HFF-Myc (cell line): ENCODE measurements at regions not wholly inside any gene's neighbourhood (a gene's known extent, or its start where the extent isn't known, plus 50 kb on each side); places are given as distances from the start of the nearest gene placed in this dataset.

Experiments used
- DNase-seq: peaks from one replicate; pipeline ENCODE4 v3.0.0-alpha.2; 2011; ENCODE audit warnings: low read depth; ENCODE audit errors: extremely low read depth
- H3K4me3 ChIP-seq: replicated peaks from 2 replicates; pipeline ENCODE4 v1.5.1; 2011; ENCODE audit warnings: low read depth, mild to moderate bottlenecking, control low read depth, low read length
- TF ChIP-seq, protein P1 (sequence below): IDR thresholded peaks from 2 replicates; pipeline ENCODE4 v1.5.1; 2012; ENCODE audit warnings: mild to moderate bottlenecking, low read depth, low read length, control low read depth; ENCODE audit errors: missing control alignments

DNA sequence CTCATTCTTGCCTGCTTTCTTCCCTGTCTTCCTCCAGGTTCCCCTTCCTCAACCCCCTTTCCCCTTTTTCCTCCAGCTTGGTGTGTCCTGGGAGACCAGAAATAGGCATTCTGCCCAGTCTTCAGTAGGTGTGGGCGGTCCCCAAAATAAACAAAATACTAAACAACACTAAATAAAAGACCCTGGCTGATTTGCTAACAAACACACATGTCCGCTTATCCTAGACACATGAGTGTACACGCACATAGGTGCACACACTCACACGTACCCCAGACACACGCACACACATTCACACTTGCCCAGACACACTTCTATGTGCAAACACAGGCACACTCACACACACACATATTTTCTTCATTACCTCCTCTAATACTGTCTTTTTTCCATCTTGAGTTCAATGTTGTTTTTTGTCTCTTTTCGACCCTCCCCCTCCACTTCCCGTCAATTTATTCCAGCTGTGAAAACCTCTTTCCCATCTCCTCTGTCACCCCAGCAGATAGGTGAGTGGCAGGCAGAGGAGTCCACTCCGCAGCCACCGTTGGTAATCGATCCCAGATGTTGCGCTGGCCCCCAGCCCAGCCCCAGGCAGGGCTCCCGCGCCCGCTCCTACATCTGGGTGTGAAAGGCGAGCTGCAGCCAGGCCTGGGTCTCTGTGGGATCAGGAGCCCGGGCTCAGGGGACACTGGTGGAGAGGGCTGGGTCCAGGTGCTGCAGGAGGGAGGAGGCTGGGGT, 56.9 kb upstream of the FOXP4 start:
- peak; percentile 82 for DNase-seq
- 0 out of 2 replicates have a peak overlapping the region, but pooled peaks have one; percentile 15 for H3K4me3 ChIP-seq
- TF ChIP-seq, protein P1, sequence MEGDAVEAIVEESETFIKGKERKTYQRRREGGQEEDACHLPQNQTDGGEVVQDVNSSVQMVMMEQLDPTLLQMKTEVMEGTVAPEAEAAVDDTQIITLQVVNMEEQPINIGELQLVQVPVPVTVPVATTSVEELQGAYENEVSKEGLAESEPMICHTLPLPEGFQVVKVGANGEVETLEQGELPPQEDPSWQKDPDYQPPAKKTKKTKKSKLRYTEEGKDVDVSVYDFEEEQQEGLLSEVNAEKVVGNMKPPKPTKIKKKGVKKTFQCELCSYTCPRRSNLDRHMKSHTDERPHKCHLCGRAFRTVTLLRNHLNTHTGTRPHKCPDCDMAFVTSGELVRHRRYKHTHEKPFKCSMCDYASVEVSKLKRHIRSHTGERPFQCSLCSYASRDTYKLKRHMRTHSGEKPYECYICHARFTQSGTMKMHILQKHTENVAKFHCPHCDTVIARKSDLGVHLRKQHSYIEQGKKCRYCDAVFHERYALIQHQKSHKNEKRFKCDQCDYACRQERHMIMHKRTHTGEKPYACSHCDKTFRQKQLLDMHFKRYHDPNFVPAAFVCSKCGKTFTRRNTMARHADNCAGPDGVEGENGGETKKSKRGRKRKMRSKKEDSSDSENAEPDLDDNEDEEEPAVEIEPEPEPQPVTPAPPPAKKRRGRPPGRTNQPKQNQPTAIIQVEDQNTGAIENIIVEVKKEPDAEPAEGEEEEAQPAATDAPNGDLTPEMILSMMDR = no peak

DNA sequence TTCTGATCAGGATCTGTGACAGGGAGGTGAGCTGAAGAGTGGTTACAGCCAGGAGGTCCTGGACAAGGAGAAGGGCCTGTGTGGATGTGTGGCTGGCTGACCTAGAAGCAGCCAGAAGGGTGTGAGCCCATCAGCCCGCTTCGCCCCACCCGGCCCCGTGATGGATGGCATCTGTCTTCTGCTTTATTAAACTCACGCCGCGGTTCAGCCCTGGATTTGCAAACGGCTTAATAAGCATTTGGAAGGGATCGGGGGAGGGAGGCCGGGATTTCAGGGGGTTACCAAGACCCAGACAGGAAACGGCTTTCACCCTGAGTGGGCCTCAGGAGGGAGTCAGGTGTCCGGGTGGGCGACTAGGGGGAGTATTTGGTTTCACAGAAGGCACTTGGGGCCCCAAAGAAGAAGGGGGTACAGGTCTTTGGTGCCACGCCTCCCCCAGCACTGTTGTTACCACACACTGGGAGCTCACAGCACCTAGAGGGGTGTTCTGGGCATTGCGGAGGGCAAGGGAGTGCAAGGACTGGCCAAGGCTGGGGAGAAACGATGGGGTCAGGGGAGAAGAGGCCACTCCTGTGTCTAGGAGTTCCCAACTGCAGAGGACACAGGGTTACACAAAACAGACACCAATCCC, 53.8 kb upstream of the FOXP4 start:
- TF ChIP-seq, protein P1 = no peak
- DNase-seq = no peak
- no peak overlapping the region for H3K4me3 ChIP-seq

DNA sequence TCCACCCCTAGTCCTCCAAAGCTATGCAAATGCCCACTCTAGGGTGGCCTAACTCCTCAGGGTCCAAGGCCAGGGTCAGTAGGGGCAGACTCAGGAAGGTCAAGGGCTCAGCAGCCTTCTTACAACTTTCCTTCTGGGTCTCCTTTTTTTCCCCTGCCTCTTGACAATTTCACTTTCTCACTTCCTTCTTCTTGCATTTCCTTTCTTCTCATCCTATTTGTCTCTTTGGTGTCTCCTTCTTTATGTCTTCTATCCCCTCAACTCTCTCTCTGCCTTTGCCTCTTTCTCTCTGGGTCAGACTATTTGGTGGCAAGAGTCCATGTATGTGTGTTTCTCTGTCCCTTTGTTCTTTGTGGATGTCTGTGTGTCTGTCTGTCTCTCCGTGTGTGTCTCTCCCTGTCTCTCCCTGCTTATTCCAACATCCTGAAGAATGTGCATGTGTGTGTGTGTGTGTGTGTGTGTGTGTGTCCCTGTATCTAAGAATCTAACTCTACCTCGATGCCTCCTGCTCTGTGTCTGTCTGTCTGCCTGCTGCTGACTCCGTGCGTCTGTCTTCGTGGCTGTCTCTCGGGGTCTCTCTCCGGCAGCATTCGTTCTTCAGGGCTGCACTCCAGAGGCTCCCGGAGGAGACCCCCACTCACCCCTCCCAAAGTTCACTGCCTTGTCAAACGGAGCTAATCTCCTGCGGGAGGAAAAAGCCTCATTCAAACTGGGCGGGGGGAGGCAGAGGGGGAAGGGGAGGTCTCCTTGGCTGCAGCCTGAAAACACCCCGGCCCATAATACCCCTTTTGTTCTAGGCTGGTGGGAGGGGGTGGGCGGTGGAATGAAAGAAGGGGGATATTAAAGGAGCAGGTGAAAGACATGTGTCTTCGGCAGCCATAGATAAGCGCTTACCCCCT, 51.7 kb upstream of the FOXP4 start:
- TF ChIP-seq, protein P1 = no peak
- DNase-seq = no peak
- H3K4me3 ChIP-seq = no peak overlapping the region
